C4-2B (cell line): ENCODE measurements at regions not wholly inside any gene's neighbourhood (a gene's known extent, or its start where the extent isn't known, plus 50 kb on each side); places are given as distances from the start of the nearest gene placed in this dataset.

ENCODE experiments used
- H3K27ac ChIP-seq: fragments of 450-650 bp; 2 replicates; pipeline ENCODE4 v1.5.1; 2017
- ZFX ChIP-seq: fragments of 450-650 bp; IDR thresholded peaks from 2 replicates; pipeline ENCODE4 v1.6.1; 2017
- TF ChIP-seq, protein P1 (sequence below): fragments of 450-650 bp; conservative IDR thresholded peaks from 2 replicates; pipeline ENCODE4 v1.5.1; 2017; ENCODE audit warnings: mild to moderate bottlenecking

DNA sequence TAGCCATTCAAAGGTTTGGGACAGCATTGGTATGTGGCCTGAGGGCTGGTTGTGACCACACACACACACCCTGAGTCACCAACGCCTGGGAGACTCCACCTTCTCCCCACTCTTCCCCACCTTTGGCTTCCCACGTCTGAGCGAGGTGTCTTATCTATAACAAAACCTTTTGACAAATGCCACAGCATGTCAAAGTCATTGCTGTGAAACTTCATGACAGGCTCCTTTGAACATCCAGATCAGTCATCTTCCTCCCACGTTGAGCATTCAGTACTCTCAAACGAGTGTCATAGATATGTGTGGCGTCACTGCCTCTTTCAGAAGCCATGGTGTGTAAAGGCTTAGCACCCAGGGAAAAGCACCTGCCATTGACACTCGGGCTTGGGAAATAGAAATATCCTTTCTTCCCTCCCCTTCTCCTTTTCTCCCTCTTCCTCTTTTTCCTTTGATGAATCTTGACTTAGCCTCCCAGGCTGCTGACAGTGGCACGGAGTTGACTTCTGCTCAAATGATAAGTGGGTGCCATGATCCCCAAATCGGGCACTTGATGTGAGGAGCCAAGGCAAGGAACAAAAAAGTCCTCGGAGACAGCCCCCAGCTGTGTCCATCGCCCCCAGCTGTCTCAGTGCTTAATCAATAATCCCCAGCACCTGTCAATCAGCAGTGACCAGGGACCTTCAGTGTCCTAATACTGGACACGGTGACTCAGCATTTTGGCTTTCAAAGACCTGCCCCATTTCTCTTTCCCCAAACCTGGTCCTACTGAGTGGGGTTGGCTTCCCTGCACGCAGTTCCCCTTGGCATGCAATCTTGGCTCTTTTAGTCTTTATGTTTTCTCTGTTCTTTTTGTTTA, 114.8 kb downstream of the FGF18 start:
- TF ChIP-seq ZFX = no peak
- TF ChIP-seq, protein P1, sequence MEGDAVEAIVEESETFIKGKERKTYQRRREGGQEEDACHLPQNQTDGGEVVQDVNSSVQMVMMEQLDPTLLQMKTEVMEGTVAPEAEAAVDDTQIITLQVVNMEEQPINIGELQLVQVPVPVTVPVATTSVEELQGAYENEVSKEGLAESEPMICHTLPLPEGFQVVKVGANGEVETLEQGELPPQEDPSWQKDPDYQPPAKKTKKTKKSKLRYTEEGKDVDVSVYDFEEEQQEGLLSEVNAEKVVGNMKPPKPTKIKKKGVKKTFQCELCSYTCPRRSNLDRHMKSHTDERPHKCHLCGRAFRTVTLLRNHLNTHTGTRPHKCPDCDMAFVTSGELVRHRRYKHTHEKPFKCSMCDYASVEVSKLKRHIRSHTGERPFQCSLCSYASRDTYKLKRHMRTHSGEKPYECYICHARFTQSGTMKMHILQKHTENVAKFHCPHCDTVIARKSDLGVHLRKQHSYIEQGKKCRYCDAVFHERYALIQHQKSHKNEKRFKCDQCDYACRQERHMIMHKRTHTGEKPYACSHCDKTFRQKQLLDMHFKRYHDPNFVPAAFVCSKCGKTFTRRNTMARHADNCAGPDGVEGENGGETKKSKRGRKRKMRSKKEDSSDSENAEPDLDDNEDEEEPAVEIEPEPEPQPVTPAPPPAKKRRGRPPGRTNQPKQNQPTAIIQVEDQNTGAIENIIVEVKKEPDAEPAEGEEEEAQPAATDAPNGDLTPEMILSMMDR = no peak
- H3K27ac ChIP-seq = no peak overlapping the region

DNA sequence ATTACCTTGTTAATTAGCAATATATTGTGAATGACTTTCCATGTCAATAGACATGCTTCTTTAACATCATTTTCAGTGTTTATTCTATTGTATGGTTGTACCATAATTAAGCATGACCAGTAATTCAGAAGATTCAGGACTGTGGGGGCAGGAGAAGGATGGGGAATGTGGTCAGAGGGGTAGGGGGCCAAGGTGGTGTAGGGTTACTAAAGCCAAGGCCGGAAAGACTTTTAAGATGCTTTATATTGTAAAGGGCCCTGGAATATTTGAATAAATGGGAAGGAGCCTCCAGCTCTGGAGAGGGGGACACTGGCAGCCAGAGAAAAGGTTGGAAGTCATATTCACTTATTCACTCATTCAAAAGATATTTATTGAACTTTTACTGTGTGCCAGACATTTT, 115.7 kb downstream of the FGF18 start:
- TF ChIP-seq, protein P1 = no peak
- no peak for TF ChIP-seq ZFX
- no peak overlapping the region for H3K27ac ChIP-seq

DNA sequence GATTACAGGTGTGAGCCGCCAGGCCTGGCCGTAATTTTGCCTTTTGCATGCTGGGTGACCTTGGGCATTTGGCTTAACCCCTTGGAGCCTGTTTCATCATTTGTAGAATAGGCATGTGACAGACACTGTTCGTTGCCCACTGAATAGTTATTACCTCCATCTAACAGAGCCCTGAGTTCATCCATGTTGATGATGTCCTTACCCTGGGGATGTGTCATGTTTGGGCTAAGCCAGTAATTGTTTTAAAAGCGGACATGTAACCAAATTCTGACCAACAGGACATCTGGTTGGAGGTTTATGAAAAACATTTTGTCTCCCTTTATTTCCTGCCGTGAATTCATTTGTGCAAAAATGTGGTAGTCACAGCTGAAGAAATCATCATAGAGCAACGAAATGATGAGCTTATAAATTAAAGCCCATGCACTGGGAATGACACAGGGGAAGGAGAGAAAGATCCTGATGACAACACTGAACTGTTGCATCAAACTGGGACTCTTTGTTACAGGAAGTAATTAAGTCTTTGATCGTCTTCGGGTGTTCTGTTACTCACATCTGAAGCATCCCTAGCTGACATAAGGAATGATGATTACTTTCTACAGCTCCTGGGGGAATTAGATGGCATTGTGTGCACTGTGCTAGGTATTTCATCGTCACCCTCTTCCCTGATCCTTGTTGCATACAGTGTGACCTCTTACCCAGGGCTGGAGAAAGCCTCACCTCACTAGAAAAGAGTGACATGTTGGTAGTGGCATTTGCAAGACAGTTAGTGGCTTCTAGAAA, 117.8 kb downstream of the FGF18 start:
- H3K27ac ChIP-seq = no peak overlapping the region

DNA sequence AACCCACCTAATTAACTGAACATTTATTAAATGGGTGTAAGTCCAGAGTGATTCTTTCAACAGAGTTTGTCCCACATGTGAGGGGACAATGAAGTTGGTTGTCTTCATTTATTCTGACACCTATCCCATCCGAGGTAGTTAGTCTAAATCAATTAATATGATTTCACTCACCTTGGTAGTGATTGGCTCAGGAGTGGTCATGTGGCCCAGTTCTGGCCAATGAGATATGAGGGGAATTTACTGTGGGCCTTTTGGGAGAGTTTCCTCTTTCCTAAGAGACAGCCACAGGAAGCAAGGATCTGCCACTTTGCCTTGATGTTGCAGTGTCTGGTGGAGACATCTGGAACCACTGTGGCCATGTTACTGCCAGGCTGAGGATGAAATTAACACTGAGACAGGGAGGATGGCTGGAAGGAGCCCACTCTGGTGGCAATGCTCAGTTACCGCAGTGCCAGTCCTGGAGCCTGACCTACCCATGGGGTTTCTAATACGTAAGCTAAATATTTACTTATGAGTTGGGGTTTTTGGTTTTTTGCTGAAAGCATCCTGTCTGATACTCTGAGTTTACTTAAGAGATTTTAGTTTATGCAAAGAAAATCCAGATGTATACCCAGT, 118.6 kb downstream of the FGF18 start:
- TF ChIP-seq, protein P1 = no peak
- no peak for TF ChIP-seq ZFX
- H3K27ac ChIP-seq = no peak overlapping the region

More for the DNA sequence above, 117.8 kb downstream of the FGF18 start:
- TF ChIP-seq, protein P1 = no peak
- TF ChIP-seq ZFX = no peak

DNA sequence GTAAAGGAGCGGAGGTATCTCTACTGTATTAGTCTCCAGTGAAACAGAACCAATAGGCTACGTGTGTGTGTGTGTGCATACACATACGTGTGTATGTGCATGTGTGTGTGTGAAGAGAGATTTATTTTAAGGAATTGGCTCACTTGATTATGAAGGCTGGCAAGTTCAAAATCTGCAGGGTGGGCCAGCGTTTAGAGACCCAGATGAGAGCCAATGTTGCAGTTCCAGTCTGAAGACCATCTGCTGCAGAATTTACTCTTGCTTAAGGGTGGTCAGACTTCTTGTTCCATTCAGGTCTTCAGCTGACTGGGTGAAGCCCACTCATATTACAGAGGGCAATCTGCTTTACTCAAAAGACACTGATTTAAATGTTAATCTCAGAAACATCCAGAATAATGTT, 119.2 kb downstream of the FGF18 start:
- H3K27ac ChIP-seq = no peak overlapping the region
- TF ChIP-seq, protein P1 = no peak
- TF ChIP-seq ZFX = no peak

DNA sequence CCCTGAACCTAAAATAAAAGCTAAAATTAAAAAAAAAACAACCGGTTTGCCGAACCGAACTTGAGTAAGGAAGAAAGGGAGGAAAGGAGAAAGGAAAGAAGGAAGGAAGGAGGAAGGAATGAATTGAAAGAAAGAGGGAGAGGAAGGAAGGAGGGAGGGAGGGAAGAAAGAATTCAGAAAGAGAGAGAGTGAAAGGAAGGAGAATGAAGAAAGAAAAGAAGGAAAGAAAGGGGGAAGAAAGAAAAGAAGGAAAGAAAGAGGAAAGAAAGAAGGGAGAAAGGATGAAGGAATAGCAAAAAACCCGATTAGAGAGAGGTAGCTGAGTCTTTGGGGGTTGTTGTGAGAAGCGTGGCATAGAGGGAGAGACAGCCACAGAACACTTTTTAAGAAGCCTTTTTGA, 121.4 kb downstream of the FGF18 start:
- TF ChIP-seq ZFX = no peak
- TF ChIP-seq, protein P1 = no peak
- no peak overlapping the region for H3K27ac ChIP-seq
